Osteoblast (primary cell): ENCODE measurements at regions not wholly inside any gene's neighbourhood (a gene's known extent, or its start where the extent isn't known, plus 50 kb on each side); places are given as distances from the start of the nearest gene placed in this dataset.

Experiments
- DNase-seq: peaks from one replicate; pipeline ENCODE4 v3.0.0; 2011; ENCODE audit warnings: low spot score, mixed read lengths; ENCODE audit not compliant: insufficient read length; ENCODE audit errors: missing footprints
- H2AFZ ChIP-seq: 2 replicates; pipeline ENCODE4 v1.6.0; 2011; ENCODE audit warnings: mild to moderate bottlenecking, low read length
- H3K27ac ChIP-seq: 2 replicates; pipeline ENCODE4 v1.5.1; 2011; ENCODE audit warnings: mild to moderate bottlenecking, low read depth, low read length, moderate library complexity
- H3K27me3 ChIP-seq: 2 replicates; pipeline ENCODE4 v1.6.0; 2012; ENCODE audit warnings: mild to moderate bottlenecking, control low read depth, inconsistent platforms, low read length, moderate library complexity; ENCODE audit not compliant: insufficient read depth
- H3K36me3 ChIP-seq: 2 replicates; pipeline ENCODE4 v1.5.1; 2011; ENCODE audit warnings: mild to moderate bottlenecking, low read length, control low read depth, moderate library complexity; ENCODE audit not compliant: insufficient read depth
- H3K4me1 ChIP-seq: 2 replicates; pipeline ENCODE4 v1.5.1; 2011; ENCODE audit warnings: mild to moderate bottlenecking, low read length, control low read depth, moderate library complexity; ENCODE audit not compliant: insufficient read depth
- H3K4me2 ChIP-seq: 2 replicates; pipeline ENCODE4 v1.6.0; 2011; ENCODE audit warnings: mild to moderate bottlenecking, low read length; ENCODE audit not compliant: insufficient read depth
- H3K4me3 ChIP-seq: fragments of 200-600 bp; sonication (generic); 3 replicates; pipeline ENCODE4 v1.5.1; 2012; ENCODE audit warnings: mild to moderate bottlenecking, low read length, inconsistent platforms; ENCODE audit not compliant: insufficient read depth
- H3K79me2 ChIP-seq: 2 replicates; pipeline ENCODE4 v1.6.0; 2012; ENCODE audit warnings: mild to moderate bottlenecking, low read length, control low read depth, inconsistent platforms; ENCODE audit not compliant: insufficient read depth
- H3K9me3 ChIP-seq: 2 replicates; pipeline ENCODE4 v1.5.1; 2011; ENCODE audit warnings: low read depth, low read length, control low read depth
- H4K20me1 ChIP-seq: 2 replicates; pipeline ENCODE4 v1.6.0; 2012; ENCODE audit warnings: mild to moderate bottlenecking, low read length, control low read depth; ENCODE audit not compliant: insufficient read depth
- CTCF ChIP-seq: IDR thresholded peaks from 2 replicates; pipeline ENCODE4 v1.5.1; 2011; ENCODE audit warnings: mild to moderate bottlenecking, low read depth, low read length, moderate library complexity; ENCODE audit errors: extremely low read depth

- H3K36me3 ChIP-seq, result no peaks in the 10 kb centered on the region
- no peaks in the 10 kb centered on the region for H3K27me3 ChIP-seq
- no peak for DNase-seq
- no peak for TF ChIP-seq CTCF
- H3K4me1 ChIP-seq, result no peaks in the 10 kb centered on the region
- no peak overlapping the region for H2AFZ ChIP-seq
- H3K27ac ChIP-seq, result no peak overlapping the region
- no peaks in the 10 kb centered on the region for H4K20me1 ChIP-seq
- no peaks in the 10 kb centered on the region for H3K9me3 ChIP-seq
- H3K4me2 ChIP-seq, result no peak overlapping the region
- H3K4me3 ChIP-seq, result no peak overlapping the region
- H3K79me2 ChIP-seq, result no peaks in the 10 kb centered on the region
Observed at GRCh38 chr4:165621983-165622382, 243.2 kb downstream of the CPE start.

GRCh38 chr4:165625281-165625680, 246.5 kb downstream of the CPE start:
- no peak for DNase-seq
- no peak overlapping the region for H2AFZ ChIP-seq
- H3K27me3 ChIP-seq, result no peaks in the 10 kb centered on the region
- H3K9me3 ChIP-seq, result no peaks in the 10 kb centered on the region
- H3K4me3 ChIP-seq, result no peak overlapping the region
- TF ChIP-seq CTCF, result no peak
- H3K4me1 ChIP-seq, result no peaks in the 10 kb centered on the region
- H4K20me1 ChIP-seq, result no peaks in the 10 kb centered on the region
- no peaks in the 10 kb centered on the region for H3K79me2 ChIP-seq
- H3K36me3 ChIP-seq, result no peaks in the 10 kb centered on the region
- H3K4me2 ChIP-seq, result no peak overlapping the region
- H3K27ac ChIP-seq, result no peak overlapping the region

GRCh38 chr4:165626316-165626715, 246.7 kb upstream of the TLL1 start:
- Histone ChIP-seq H3K4me1 (no peaks in the 10 kb centered on the region), H3K36me3 (no peaks in the 10 kb centered on the region), H3K4me2 (no peak overlapping the region), H3K9me3 (no peaks in the 10 kb centered on the region), H2AFZ (no peak overlapping the region), H3K79me2 (no peaks in the 10 kb centered on the region), H3K27ac (no peak overlapping the region), H3K27me3 (no peaks in the 10 kb centered on the region), H3K4me3 (no peak overlapping the region), H4K20me1 (no peaks in the 10 kb centered on the region)
- no peak for DNase-seq
- TF ChIP-seq CTCF, result no peak

- Histone ChIP-seq H3K27me3 (no peaks in the 10 kb centered on the region), H3K4me2 (no peak overlapping the region), H3K27ac (no peak overlapping the region), H3K36me3 (no peaks in the 10 kb centered on the region), H4K20me1 (no peaks in the 10 kb centered on the region), H2AFZ (peak overlapping the region; percentile 15), H3K4me1 (no peaks in the 10 kb centered on the region), H3K4me3 (no peak overlapping the region), H3K9me3 (no peaks in the 10 kb centered on the region), H3K79me2 (no peaks in the 10 kb centered on the region)
- no peak for TF ChIP-seq CTCF
- DNase-seq, result no peak
Observed at GRCh38 chr4:165627128-165627527, 245.9 kb upstream of the TLL1 start.
